HepG2 (cell line): ENCODE measurements at regions not wholly inside any gene's neighbourhood (a gene's known extent, or its start where the extent isn't known, plus 50 kb on each side); places are given as distances from the start of the nearest gene placed in this dataset.

Experiments
- ELF1 ChIP-seq: sonication (generic); formaldehyde crosslinking; IDR thresholded peaks from 2 replicates; pipeline ENCODE4 v1.4.0; 2020; ENCODE audit warnings: missing genetic modification reagents
- HNRNPLL ChIP-seq: fragments of 200-400 bp; formaldehyde crosslinking; IDR thresholded peaks from 2 replicates; pipeline ENCODE4 v1.6.1; 2017; ENCODE audit warnings: mild to moderate bottlenecking, low read depth, low read length; ENCODE audit not compliant: poor library complexity, severe bottlenecking
- MTA3 ChIP-seq: sonication (generic); formaldehyde crosslinking; IDR thresholded peaks from 2 replicates; pipeline ENCODE4 v1.4.0; 2020; ENCODE audit warnings: missing genetic modification reagents
- POLR2A ChIP-seq, 2 experiments: IDR thresholded peaks; 2 replicates each; pipeline ENCODE4 v1.6.1; 2011; ENCODE audit warnings: low read depth in 2 of 2, low read length in 2 of 2, mild to moderate bottlenecking in 1 of 2, moderate library complexity in 1 of 2; ENCODE audit not compliant: insufficient read depth in 1 of 2
- POLR2AphosphoS5 ChIP-seq: IDR thresholded peaks from 2 replicates; pipeline ENCODE4 v1.6.1; 2012; ENCODE audit warnings: low read depth, low read length
- ZNF10 ChIP-seq: sonication (generic); formaldehyde crosslinking; IDR thresholded peaks from 2 replicates; pipeline ENCODE4 v1.4.0; 2020; ENCODE audit warnings: mild to moderate bottlenecking, low read depth, missing genetic modification reagents, borderline replicate concordance
- ZNF446 ChIP-seq: sonication (generic); formaldehyde crosslinking; IDR thresholded peaks from 2 replicates; pipeline ENCODE4 v1.5.0; 2020; ENCODE audit warnings: mild to moderate bottlenecking, missing genetic modification reagents
- ZNF674 ChIP-seq: sonication (generic); formaldehyde crosslinking; IDR thresholded peaks from 2 replicates; pipeline ENCODE4 v1.5.0; 2020; ENCODE audit warnings: low read depth, mild to moderate bottlenecking, missing genetic modification reagents
- ZSCAN30 ChIP-seq: sonication (generic); formaldehyde crosslinking; IDR thresholded peaks from 2 replicates; pipeline ENCODE4 v1.5.0; 2020; ENCODE audit warnings: mild to moderate bottlenecking, missing genetic modification reagents
- TF ChIP-seq, protein P1 (sequence below): sonication (generic); formaldehyde crosslinking; IDR thresholded peaks from 2 replicates; pipeline ENCODE4 v1.8.1; 2023; ENCODE audit warnings: mild to moderate bottlenecking, missing genetic modification reagents
- TF ChIP-seq, protein P2 (sequence below): sonication (generic); formaldehyde crosslinking; IDR thresholded peaks from 2 replicates; pipeline ENCODE4 v1.8.1; 2023; ENCODE audit warnings: missing genetic modification reagents, inconsistent platforms, borderline replicate concordance

DNA sequence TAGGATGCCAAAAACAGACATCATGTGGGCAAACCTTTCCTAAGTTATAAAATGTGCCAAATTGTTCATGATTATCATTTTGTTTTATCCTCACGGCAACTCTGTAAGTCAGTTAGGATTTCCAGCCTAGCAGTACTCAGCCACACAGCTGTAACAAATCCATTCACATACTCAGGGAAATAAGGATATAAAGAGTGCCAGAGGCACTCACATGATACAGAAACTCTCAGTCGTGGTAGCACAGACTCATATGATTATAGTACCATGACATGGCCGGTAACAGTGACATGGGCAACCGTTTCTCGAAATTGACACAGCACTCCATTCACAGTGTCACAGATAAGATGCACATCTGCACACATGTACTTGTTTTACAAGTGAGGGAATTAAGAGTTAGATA lies 344.2 kb downstream of the LRIG3 start:
- no peak for TF ChIP-seq POLR2AphosphoS5
- TF ChIP-seq ZNF446 (CRISPR knock-in tag) = no peak
- TF ChIP-seq ZNF10 (CRISPR knock-in tag) = no peak
- TF ChIP-seq ZNF674 (CRISPR knock-in tag) = no peak
- no peak for TF ChIP-seq HNRNPLL
- no peak for TF ChIP-seq POLR2A (IDR thresholded peaks at IDR 0.05; ENCODE audit: insufficient read depth in 1 of 2, low read depth in 2 of 2, low read length in 2 of 2)
- TF ChIP-seq, protein P1, sequence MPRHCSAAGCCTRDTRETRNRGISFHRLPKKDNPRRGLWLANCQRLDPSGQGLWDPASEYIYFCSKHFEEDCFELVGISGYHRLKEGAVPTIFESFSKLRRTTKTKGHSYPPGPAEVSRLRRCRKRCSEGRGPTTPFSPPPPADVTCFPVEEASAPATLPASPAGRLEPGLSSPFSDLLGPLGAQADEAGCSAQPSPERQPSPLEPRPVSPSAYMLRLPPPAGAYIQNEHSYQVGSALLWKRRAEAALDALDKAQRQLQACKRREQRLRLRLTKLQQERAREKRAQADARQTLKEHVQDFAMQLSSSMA (CRISPR knock-in tag) = no peak
- TF ChIP-seq ELF1 (CRISPR knock-in tag) = no peak
- TF ChIP-seq MTA3 (CRISPR knock-in tag) = no peak
- TF ChIP-seq, protein P2, sequence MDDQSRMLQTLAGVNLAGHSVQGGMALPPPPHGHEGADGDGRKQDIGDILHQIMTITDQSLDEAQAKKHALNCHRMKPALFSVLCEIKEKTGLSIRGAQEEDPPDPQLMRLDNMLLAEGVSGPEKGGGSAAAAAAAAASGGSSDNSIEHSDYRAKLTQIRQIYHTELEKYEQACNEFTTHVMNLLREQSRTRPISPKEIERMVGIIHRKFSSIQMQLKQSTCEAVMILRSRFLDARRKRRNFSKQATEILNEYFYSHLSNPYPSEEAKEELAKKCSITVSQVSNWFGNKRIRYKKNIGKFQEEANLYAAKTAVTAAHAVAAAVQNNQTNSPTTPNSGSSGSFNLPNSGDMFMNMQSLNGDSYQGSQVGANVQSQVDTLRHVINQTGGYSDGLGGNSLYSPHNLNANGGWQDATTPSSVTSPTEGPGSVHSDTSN (CRISPR knock-in tag) = no peak
- no peak for TF ChIP-seq ZSCAN30
